Naive thymus-derived CD8-positive, alpha-beta T cell (primary cell): ENCODE measurements at regions not wholly inside any gene's neighbourhood (a gene's known extent, or its start where the extent isn't known, plus 50 kb on each side); places are given as distances from the start of the nearest gene placed in this dataset.
"Not testable (repeated sequence)": the region's sequence is repeated elsewhere in the genome, so short reads cannot be mapped to it uniquely, and the experiment has no call there.

Experiments used
- ATAC-seq, 2 donors: fragments of 150-1000 bp; cut with Tn5 transposase in 1 of 2; sonication (Bioruptor Pico), chemical (Tn5 transposase) in 1 of 2; 1 replicate in 1 of 2; 2 replicates in 1 of 2; pipeline ENCODE4 v1.10.0; 2021; ENCODE audit warnings: mild to moderate bottlenecking in 2 of 2, moderate library complexity in 2 of 2
- POLR2A ChIA-PET: fragments of 350-600 bp; sonication (Branson Sonifier 250); formaldehyde crosslinking; loops from one replicate; lab custom pipeline; 2021; ENCODE audit warnings: antibody characterized with exemption; lab: Charles Lee
- DNase-seq, 10 donors: peaks; one replicate each; pipeline versions ENCODE4 v3.0.0 to v3.0.0-alpha.2; 2020 to 2022
- H3K27ac Mint-ChIP-seq, 10 donors: one replicate each; pipeline ENCODE4 v1.8.0; 2020 to 2022; ENCODE audit warnings: mild to moderate bottlenecking in 10 of 10, mixed read lengths in 10 of 10, moderate library complexity in 4 of 10, inconsistent platforms in 1 of 10
- H3K27me3 Mint-ChIP-seq, 5 donors: one replicate each; pipeline ENCODE4 v1.8.0; 2021 to 2022; ENCODE audit warnings: mixed read lengths in 5 of 5
- H3K36me3 Mint-ChIP-seq, 3 donors: one replicate each; pipeline ENCODE4 v1.8.0; 2020 to 2022; ENCODE audit warnings: mixed read lengths in 3 of 3, mild to moderate bottlenecking in 2 of 3, inconsistent platforms in 1 of 3
- H3K4me1 Mint-ChIP-seq, 4 donors: one replicate each; pipeline ENCODE4 v1.8.0; 2021 to 2022; ENCODE audit warnings: mixed read lengths in 4 of 4
- H3K4me3 Mint-ChIP-seq, 10 donors: one replicate each; pipeline ENCODE4 v1.8.0; 2020 to 2022; ENCODE audit warnings: mild to moderate bottlenecking in 10 of 10, mixed read lengths in 10 of 10, moderate library complexity in 6 of 10, inconsistent platforms in 1 of 10
- H3K9me3 Mint-ChIP-seq, 9 donors: one replicate each; pipeline ENCODE4 v1.8.0; 2020 to 2022; ENCODE audit warnings: mixed read lengths in 9 of 9, mild to moderate bottlenecking in 3 of 9, inconsistent platforms in 1 of 9, moderate library complexity in 1 of 9

DNA sequence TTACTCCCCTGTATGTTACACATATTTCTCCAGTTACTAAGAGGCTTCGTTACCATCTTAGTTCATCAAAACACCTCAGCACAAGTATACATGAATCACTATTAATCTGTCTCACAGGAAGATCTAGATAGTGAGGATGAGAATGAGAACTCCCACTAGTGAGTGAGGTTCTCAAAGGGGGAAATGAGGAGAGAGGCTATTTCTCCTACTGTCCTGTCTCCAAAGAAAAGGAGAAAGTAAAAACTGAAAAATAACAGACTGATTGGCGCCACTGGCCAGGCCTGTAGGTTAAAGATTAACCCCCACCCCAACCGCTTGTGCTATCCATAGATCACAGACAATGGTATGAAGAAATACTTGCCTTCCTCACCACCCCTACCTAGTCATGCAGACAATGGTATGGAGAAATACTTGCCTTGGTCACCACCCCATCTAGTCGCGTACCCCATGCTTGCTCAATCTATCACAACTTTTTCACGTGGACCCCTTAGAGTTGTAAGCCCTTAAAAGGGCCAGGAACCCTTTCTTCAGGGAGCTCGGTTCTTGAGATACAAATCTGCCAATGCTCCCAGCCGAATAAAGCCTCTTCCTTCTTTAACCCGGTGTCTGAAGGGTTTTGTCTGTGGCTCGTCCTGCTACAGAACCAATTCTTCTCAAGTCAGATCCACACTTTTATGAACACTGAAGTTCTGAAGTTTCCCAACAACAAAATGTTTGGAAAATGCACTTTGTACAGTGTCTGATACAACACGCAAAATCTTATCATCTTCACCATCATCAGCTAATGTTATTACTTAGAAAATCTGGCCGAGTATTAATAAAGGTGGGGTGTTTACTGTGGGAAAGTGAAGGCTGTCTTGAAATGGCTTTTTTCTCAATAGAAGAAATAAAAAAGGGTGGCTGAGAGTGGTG lies 598.1 kb downstream of the UQCRFS1 start:
- Mint-ChIP-seq H3K36me3 (peaks cover 0 to 16% (median 0%) of the 10 kb centered on the region in 3 donors), H3K9me3 (peaks cover 0 to 30% (median 20%) of the 10 kb centered on the region in 9 donors), H3K27ac (no peak overlapping the region), H3K4me3 (no peak overlapping the region), H3K27me3 (no peaks in the 10 kb centered on the region), H3K4me1 (no peaks in the 10 kb centered on the region)
- POLR2A ChIA-PET: no interaction called here
- no peak for ATAC-seq
- DNase-seq: no peak

DNA sequence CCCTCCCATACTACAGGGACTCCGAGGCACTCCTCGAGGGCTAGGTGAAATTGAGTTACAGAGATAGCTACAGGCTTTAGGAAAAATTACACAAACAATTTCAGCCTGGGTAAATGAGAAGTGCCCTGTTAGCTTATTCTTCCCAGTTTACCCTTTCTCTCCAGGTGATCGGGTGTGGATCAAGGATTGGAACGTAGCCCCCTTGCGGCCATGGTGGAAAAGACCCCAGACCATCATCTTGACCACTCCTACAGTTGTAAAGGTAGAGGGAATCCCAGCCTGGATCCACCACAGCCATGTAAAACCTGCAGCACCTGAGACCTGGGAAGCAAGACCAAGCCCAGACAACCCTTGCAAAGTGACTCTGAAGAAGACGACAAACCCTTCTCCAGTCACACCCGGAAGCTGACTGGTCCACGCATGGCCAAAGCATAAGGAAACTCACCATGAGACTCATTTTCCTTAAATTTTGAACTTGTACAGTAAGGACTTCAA lies 600.6 kb downstream of the UQCRFS1 start:
- ATAC-seq: no peak
- Mint-ChIP-seq H3K4me1 (no peaks in the 10 kb centered on the region), H3K27me3 (no peaks in the 10 kb centered on the region), H3K36me3 (peaks cover 0 to 16% (median 0%) of the 10 kb centered on the region in 3 donors), H3K9me3 (peaks cover 3 to 35% (median 25%) of the 10 kb centered on the region in 9 donors), H3K4me3 (no peak overlapping the region), H3K27ac (no peak overlapping the region)
- POLR2A ChIA-PET: no interaction called here
- DNase-seq: no peak

DNA sequence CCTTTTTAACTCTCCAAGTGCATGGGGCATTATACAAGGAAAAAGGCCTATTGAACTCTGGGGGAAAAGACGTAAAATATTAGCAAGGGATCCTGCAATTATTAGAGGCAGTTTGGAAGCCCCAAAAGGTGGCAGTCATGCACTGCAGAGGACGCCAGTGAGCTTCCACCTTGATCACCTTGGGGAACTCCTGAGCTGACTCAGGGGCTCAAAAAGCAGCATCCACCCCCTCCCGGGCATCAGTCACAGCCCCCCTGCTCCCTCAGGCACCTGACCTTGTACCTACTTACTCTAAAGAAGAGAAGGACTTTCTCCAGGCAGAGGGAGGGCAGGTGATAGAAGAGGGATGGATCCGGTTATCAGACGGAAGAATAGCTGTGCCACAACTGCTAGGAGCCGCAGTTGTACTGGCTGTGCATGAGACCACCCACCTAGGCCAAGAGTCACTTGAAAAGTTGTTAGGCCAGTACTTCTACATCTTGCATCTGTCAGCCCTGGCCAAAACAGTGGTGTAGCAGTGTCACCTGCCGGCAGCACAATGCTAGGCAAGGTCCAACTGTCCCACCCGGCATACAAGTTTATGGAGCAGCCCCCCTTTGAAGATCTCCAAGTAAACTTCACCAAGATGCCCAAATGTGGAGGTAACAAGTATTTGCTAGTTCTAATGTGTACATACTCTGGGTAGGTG lies 601.6 kb downstream of the UQCRFS1 start:
- H3K27ac Mint-ChIP-seq, H3K4me1 Mint-ChIP-seq: not testable (repeated sequence)

DNA sequence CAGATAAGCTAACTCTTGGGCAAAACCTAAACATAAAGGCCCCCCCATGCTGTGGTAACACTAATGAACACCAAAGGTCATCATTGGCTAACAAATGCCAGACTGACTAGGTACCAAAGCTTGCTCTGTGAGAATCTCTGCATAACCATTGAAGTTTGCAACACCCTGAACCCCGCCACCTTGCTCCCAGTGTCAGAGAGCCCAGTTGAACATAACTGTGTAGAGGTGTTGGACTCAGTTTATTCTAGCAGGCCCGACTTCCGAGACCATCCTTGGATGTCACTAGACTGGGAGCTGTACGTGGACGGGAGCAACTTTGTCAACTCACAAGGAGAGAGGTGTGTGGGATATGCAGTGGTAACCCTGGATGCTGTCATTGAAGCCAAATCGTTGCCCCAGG lies 602.2 kb downstream of the UQCRFS1 start:
- H3K27me3 Mint-ChIP-seq: no peaks in the 10 kb centered on the region
- no peak overlapping the region for H3K4me3 Mint-ChIP-seq
- H3K36me3 Mint-ChIP-seq: peaks cover 0 to 20% (median 0%) of the 10 kb centered on the region in 3 donors
- H3K9me3 Mint-ChIP-seq: peaks cover 3 to 44% (median 38%) of the 10 kb centered on the region in 9 donors
- ATAC-seq (no peak), DNase-seq (no peak)
- H3K4me1 Mint-ChIP-seq: no peaks in the 10 kb centered on the region
- no peak overlapping the region for H3K27ac Mint-ChIP-seq
- POLR2A ChIA-PET: no interaction called here

More for the DNA sequence above, 601.6 kb downstream of the UQCRFS1 start:
- H3K27me3 Mint-ChIP-seq, DNase-seq, ATAC-seq, POLR2A ChIA-PET, H3K4me3 Mint-ChIP-seq: not testable (repeated sequence)
- H3K9me3 Mint-ChIP-seq: peaks cover 3 to 39% (median 34%) of the 10 kb centered on the region in 9 donors
- peaks cover 0 to 16% (median 0%) of the 10 kb centered on the region in 3 donors for H3K36me3 Mint-ChIP-seq

DNA sequence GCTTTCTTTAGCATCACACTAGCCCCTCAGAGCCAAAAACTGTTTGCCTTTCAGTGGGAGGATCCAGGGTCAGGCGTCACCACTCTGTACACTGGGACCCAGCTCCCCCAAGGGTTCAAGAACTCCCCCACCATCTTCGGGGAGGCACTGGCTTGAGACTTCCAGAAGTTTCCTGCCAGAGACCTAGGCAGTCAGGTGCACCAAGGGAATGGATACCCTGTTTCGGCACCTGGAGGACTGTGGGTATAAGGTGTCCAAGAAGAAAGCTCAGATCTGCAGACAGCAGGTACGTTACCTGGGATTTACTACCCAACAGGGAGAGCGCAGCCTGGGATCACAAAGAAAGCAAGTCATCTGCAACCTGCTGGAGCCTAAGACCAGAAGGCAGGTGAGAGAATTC lies 603.0 kb downstream of the UQCRFS1 start:
- no peak for DNase-seq
- Mint-ChIP-seq H3K9me3 (peaks cover 1 to 44% (median 34%) of the 10 kb centered on the region in 9 donors), H3K4me1 (no peaks in the 10 kb centered on the region), H3K36me3 (peaks cover 0 to 15% (median 0%) of the 10 kb centered on the region in 3 donors), H3K4me3 (no peak overlapping the region), H3K27me3 (no peaks in the 10 kb centered on the region), H3K27ac (no peak overlapping the region)
- no peak for ATAC-seq
- POLR2A ChIA-PET: no interaction called here

DNA sequence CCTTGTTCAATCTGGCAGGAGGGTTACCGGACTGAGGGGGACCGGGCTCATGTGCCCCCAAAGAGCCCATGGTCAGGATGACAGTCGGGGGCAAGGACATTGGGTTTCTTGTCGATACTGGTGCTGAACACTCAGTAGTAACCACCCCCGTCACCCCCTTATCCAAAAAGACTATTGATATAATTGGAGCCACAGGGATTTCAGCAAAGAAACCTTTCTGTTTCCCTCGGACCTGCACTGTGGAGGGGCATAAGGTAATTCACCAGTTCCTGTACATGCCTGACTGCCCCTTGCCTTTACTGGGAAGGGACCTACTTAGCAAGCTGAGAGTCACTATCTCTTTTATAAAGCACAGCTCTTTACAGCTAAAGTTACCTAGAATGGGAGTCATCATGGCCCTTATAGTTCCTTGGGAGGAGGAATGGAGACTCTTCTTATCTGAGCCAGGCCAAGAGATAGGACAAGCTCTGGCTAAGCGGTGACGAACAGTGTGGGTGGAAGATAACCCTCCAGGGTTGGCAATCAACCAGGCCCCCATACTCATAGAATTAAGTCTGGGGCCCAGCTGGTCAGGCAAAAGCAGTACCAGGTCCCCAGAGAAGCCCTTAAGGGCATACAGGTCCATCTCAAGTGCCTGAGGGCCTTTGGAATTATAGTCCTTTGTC lies 603.7 kb downstream of the UQCRFS1 start:
- Mint-ChIP-seq H3K4me3 (no peak overlapping the region), H3K9me3 (peaks cover 1 to 43% (median 26%) of the 10 kb centered on the region in 9 donors), H3K4me1 (peaks cover 0 to 2% (median 0%) of the 10 kb centered on the region in 4 donors), H3K36me3 (peaks cover 0 to 8% (median 0%) of the 10 kb centered on the region in 3 donors), H3K27ac (no peak overlapping the region), H3K27me3 (no peaks in the 10 kb centered on the region)
- POLR2A ChIA-PET: no interaction called here
- ATAC-seq: no peak
- DNase-seq: no peak

DNA sequence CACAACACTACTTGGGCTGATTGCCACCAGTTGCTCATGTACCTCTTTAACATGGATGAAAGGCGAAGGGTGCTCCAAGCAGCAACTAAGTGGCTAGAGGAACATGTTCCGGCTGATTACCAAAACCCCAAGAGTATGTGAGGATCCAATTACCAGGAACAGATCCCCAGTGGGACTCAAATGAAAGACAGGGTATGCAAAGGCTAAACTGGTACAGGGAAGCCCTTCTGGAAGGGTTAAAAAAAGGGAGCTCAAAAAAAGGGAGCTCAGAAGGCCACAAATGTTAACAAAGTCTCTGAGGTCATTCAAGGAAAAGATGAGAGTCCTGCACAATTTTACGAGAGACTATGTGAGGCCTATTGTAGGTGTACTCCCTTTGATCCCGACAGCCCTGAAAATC lies 604.7 kb downstream of the UQCRFS1 start:
- POLR2A ChIA-PET: no interaction called here
- no peaks in the 10 kb centered on the region for H3K27me3 Mint-ChIP-seq
- H3K27ac Mint-ChIP-seq: no peak overlapping the region
- peaks cover 0 to 6% (median under 1%) of the 10 kb centered on the region in 4 donors for H3K4me1 Mint-ChIP-seq
- DNase-seq: no peak
- H3K4me3 Mint-ChIP-seq: no peak overlapping the region
- no peak for ATAC-seq
- peaks cover 0 to 4% (median 0%) of the 10 kb centered on the region in 3 donors for H3K36me3 Mint-ChIP-seq
- peaks cover 1 to 37% (median 21%) of the 10 kb centered on the region in 9 donors for H3K9me3 Mint-ChIP-seq

DNA sequence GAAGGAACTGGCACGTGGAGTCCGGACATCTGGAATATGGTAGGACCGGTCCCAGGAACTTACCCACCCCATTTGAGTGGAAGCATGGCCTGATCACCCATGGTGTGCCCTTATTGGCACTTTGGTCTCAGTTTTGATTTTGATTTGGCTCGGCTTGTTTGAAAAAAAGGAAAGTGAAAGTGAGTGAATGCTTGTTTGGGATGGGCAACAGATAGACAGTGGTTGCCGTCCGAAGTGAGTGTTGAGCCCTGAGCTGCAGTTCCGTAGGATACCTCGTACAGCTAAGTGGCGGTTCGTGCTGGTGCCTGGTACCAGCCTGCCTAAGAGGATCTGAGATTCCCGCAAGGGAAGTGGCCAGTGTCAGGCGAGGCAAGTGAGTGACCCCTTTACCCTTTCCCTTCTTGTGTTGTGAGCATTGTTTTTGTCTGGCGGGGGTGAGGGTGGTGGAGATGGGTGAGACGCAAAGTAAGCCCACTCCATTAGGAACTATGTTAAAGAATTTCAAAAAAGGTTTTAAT lies 605.8 kb downstream of the UQCRFS1 start:
- POLR2A ChIA-PET: no interaction called here
- H3K27me3 Mint-ChIP-seq: no peaks in the 10 kb centered on the region
- H3K36me3 Mint-ChIP-seq: peaks cover 0 to 4% (median 0%) of the 10 kb centered on the region in 3 donors
- H3K4me1 Mint-ChIP-seq: peaks cover 0 to 6% (median under 1%) of the 10 kb centered on the region in 4 donors
- no peak overlapping the region for H3K4me3 Mint-ChIP-seq
- H3K9me3 Mint-ChIP-seq: peaks cover 1 to 37% (median 22%) of the 10 kb centered on the region in 9 donors
- ATAC-seq (no peak), DNase-seq (no peak)
- H3K27ac Mint-ChIP-seq: no peak overlapping the region

DNA sequence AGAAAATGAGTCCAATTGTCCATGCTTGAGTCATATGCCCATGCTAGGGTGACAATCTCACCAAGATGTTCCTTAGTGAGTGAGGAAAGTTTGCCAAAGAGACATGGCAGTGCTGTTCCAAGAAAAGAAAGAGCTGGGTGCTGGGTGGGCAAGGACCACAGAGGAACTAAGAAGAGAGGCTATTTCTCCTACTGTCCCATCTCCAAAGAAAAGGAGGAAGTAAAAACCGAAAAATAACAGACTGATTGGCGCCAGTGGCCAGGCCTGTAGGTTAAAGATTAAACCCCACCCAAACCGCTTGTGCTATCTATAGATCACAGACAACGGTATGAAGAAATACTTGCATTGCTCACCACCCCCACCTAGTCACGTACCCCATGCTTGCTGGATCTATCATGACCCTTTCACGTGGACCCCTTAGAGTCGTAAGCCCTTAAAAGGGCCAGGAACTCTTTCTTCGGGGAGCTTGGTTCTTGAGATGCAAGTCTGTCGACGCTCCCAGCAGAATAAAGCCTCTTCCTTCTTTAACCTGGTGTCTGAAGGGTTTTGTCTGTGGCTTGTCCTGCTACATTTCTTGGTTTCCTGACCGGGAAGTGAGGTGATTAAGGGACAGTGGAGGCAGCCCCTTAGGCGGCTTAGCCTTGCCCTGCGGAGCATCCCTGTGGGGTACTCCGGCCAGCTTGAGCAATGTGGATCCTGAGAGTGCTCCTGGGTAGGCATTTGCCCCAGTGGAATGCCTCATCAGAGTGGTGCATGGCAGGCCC lies 606.5 kb downstream of the UQCRFS1 start:
- Mint-ChIP-seq H3K27me3 (peaks cover 0 to 5% (median 0%) of the 10 kb centered on the region in 5 donors), H3K4me1 (peaks cover 0 to 6% (median 2%) of the 10 kb centered on the region in 4 donors), H3K4me3 (no peak overlapping the region), H3K9me3 (peaks cover 1 to 37% (median 22%) of the 10 kb centered on the region in 9 donors), H3K36me3 (peaks cover 0 to 4% (median 0%) of the 10 kb centered on the region in 3 donors), H3K27ac (no peak overlapping the region)
- ATAC-seq (no peak), DNase-seq (no peak)
- POLR2A ChIA-PET: no interaction called here

DNA sequence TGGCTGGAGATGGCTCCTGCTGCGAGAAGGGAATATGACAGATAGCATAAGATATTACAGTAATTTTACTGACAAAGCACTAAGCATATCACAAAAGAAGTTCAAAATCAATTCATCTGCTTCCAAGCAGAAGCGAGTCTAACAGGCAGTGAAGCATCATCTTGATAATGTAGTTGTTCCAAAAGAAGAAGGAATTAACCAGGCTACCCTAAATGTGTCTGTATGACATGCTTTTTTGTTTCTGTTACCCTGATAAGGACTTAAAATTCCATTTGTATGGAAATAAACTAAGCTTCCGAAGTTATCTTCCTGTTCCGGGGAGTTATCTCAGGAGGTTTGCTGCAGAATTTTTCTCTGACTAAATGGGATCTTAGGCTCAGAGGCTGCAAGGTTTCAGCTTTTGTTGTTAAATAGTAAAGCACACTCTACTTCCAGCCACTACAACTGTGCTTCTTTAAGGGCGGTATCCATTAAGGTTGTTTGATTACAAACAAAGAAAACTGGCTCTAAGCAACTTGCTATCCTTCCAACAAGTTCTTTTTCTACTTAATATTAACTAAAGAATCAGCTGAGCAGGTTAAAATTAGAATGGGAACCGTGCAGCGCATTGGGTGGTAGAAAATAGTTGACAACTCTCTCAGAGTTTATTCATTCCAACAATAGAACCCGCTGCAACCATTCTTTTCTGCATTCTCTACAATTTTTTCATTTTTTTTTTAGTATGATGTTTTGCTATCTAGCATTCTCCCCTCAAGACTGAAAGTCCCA lies 607.3 kb downstream of the UQCRFS1 start:
- POLR2A ChIA-PET: interaction anchor here (0.6 kb wide), 1 partner anchor 62 kb away, joined by 4 read pairs; no protein-coding TSS in a partner anchor
- H3K27ac Mint-ChIP-seq: no peak overlapping the region
- H3K4me3 Mint-ChIP-seq: no peak overlapping the region

DNA sequence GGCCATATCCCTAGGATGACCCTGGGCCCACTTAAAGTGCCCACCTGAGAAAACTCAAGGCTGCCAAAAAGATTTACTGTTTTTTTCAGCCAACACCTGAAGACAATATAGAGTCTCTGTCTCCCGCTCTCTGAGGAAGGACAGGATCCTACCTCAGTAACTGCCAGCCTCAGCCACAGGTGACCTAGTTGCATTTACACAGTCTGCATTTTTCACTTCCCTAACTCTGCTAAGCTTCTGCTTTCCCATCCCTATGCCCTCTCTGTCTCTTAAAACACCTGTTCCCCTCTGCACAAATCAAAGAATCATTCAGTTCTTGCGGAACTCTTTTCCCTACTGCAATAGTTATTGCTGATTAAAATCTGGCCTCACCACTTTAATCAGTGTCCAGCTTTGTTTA lies 609.5 kb downstream of the UQCRFS1 start:
- Mint-ChIP-seq H3K9me3 (peaks cover 1 to 35% (median 20%) of the 10 kb centered on the region in 9 donors), H3K4me3 (no peak overlapping the region), H3K36me3 (peaks cover 0 to 4% (median 0%) of the 10 kb centered on the region in 3 donors), H3K27ac (no peak overlapping the region), H3K27me3 (peaks cover 0 to 5% (median 0%) of the 10 kb centered on the region in 5 donors), H3K4me1 (peaks cover 0 to 6% (median 2%) of the 10 kb centered on the region in 4 donors)
- POLR2A ChIA-PET: no interaction called here
- DNase-seq (no peak), ATAC-seq (no peak)

More for the DNA sequence above, 607.3 kb downstream of the UQCRFS1 start:
- Mint-ChIP-seq H3K36me3 (peaks cover 0 to 4% (median 0%) of the 10 kb centered on the region in 3 donors), H3K9me3 (peaks cover 1 to 37% (median 20%) of the 10 kb centered on the region in 9 donors), H3K27me3 (peaks cover 0 to 5% (median 0%) of the 10 kb centered on the region in 5 donors), H3K4me1 (peaks cover 0 to 6% (median 2%) of the 10 kb centered on the region in 4 donors)
- ATAC-seq (no peak), DNase-seq (no peak)
